Breast epithelium (tissue), 4 donors: ENCODE measurements at regions not wholly inside any gene's neighbourhood (a gene's known extent, or its start where the extent isn't known, plus 50 kb on each side); places are given as distances from the start of the nearest gene placed in this dataset.

Experiments
- DNase-seq, 2 donors: peaks; one replicate each; pipeline ENCODE4 v3.0.0-alpha.2; 2019; ENCODE audit warnings: low spot score in 2 of 2
- H3K27ac ChIP-seq, 2 donors: fragments of 200-600 bp; sonication (generic) in 1 of 2; one replicate each; pipeline ENCODE4 v1.5.1; 2016 to 2019; ENCODE audit warnings: mild to moderate bottlenecking in 1 of 2
- H3K27me3 ChIP-seq, 2 donors: fragments of 200-600 bp; sonication (generic) in 1 of 2; one replicate each; pipeline versions ENCODE4 v1.5.1 to v1.6.0; 2017 to 2019; ENCODE audit warnings: control low read depth in 1 of 2, mild to moderate bottlenecking in 1 of 2
- H3K36me3 ChIP-seq: fragments of 200-600 bp; one replicate; pipeline ENCODE4 v1.5.1; 2019
- H3K4me1 ChIP-seq, 2 donors: fragments of 200-600 bp; sonication (generic); one replicate each; pipeline ENCODE4 v1.5.1; 2016 to 2019; ENCODE audit warnings: control low read depth in 1 of 2
- H3K4me3 ChIP-seq, 3 donors: fragments of 200-600 bp; sonication (generic); 1 replicate in 2 of 3; 2 replicates in 1 of 3; pipeline ENCODE4 v1.5.1; 2016 to 2019; ENCODE audit warnings: mild to moderate bottlenecking in 3 of 3, moderate library complexity in 2 of 3
- H3K9me3 ChIP-seq, 2 donors: fragments of 200-600 bp; sonication (generic) in 1 of 2; one replicate each; pipeline ENCODE4 v1.5.1; 2016 to 2019; ENCODE audit warnings: control low read depth in 1 of 2
- POLR2A ChIP-seq: fragments of 450-650 bp; IDR thresholded peaks from one replicate; pipeline ENCODE4 v1.6.1; 2016; ENCODE audit warnings: antibody characterized with exemption, mild to moderate bottlenecking, moderate library complexity
- POLR2AphosphoS5 ChIP-seq, 3 donors: sonication (generic); formaldehyde crosslinking; IDR thresholded peaks; one replicate each; pipeline ENCODE4 v1.6.1; 2017; ENCODE audit warnings: antibody characterized with exemption in 3 of 3
- intact Hi-C: fragments of 100-400 bp; cut with DNase I; formaldehyde crosslinking; loops from one replicate; pipeline ENCODE4 v1.15.1; 2023; ENCODE audit warnings: low total_unique reads
- TF ChIP-seq, protein P1 (sequence below), 3 donors: fragments of 450-650 bp; IDR thresholded peaks; one replicate each; pipeline ENCODE4 v1.5.1; 2016 to 2017; ENCODE audit warnings: antibody characterized with exemption in 3 of 3, mild to moderate bottlenecking in 3 of 3, moderate library complexity in 3 of 3

DNA sequence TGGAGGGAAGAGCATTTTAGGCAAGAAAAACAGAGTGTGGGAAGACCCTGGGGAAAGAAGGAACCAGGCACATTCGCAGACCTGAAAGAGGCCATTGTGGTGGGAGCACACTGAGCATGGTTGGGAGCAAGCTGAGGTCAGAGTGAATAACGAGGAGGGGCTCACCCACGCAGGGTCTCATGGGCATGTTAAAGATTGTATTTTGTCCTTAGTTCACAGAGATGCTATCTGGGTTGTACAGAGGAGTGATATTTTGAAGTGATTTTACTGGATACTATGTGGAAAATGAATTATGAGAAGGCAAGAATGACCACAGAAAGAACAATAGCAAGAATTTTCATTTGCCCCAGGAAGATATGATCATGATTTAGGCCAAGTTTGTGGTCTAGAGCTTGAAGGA, 578.3 kb upstream of the NR5A2 start:
- no peaks in the 10 kb centered on the region for H3K9me3 ChIP-seq
- TF ChIP-seq POLR2AphosphoS5 (IDR thresholded peaks at IDR 0.05): no peak
- TF ChIP-seq POLR2A: no peak
- TF ChIP-seq, protein P1, sequence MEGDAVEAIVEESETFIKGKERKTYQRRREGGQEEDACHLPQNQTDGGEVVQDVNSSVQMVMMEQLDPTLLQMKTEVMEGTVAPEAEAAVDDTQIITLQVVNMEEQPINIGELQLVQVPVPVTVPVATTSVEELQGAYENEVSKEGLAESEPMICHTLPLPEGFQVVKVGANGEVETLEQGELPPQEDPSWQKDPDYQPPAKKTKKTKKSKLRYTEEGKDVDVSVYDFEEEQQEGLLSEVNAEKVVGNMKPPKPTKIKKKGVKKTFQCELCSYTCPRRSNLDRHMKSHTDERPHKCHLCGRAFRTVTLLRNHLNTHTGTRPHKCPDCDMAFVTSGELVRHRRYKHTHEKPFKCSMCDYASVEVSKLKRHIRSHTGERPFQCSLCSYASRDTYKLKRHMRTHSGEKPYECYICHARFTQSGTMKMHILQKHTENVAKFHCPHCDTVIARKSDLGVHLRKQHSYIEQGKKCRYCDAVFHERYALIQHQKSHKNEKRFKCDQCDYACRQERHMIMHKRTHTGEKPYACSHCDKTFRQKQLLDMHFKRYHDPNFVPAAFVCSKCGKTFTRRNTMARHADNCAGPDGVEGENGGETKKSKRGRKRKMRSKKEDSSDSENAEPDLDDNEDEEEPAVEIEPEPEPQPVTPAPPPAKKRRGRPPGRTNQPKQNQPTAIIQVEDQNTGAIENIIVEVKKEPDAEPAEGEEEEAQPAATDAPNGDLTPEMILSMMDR (IDR thresholded peaks at IDR 0.05): no peak
- no peak overlapping the region for H3K4me3 ChIP-seq
- intact Hi-C loops: no loop called here
- H3K27me3 ChIP-seq: no peaks in the 10 kb centered on the region
- no peaks in the 10 kb centered on the region for H3K36me3 ChIP-seq
- no peak for DNase-seq
- no peaks in the 10 kb centered on the region for H3K4me1 ChIP-seq
- no peak overlapping the region for H3K27ac ChIP-seq

DNA sequence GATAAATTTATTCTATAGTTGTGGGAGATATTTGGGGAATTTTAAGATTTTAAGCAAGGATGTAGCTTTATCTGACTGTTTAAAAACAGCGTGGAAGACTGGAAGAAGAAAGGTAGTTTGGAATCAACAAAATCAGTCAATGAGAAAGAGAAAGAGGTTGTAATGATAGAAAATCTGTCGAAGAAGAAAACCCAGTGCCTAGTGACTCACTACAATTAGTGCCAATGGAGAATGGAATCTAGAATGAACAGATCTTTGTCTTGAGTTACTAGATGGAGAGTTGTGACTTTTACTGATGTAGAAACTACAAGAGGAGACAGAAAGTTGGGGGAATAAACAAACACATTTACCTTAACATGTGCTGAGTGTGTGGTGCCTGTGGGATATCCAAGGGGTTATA, 577.8 kb upstream of the NR5A2 start:
- no peak overlapping the region for H3K4me3 ChIP-seq
- DNase-seq: no peak
- H3K27ac ChIP-seq: no peak overlapping the region
- TF ChIP-seq POLR2A (no peak), POLR2AphosphoS5 (IDR thresholded peaks at IDR 0.05) (no peak)
- TF ChIP-seq, protein P1 (IDR thresholded peaks at IDR 0.05): no peak
- no peaks in the 10 kb centered on the region for H3K36me3 ChIP-seq
- intact Hi-C loops: no loop called here
- no peaks in the 10 kb centered on the region for H3K9me3 ChIP-seq
- H3K27me3 ChIP-seq: no peaks in the 10 kb centered on the region
- H3K4me1 ChIP-seq: no peaks in the 10 kb centered on the region

DNA sequence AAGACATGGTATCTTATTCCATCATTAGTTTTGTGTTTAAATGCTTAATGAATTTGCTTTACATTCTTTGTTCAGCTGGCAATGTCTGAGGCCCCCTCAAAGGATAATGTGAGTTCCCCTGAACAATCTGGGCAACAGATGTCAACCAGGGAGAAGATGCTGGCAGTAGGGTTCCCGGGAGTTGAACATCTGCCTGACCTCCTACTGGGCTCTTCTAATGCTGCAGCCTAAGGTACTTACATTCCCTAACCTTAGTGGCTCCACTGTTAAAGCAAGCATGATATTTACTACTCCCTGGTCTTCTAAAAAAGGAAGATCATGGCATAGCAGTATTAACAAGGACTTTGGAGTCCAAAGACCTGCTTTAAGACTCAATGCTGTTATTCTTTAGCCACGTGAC, 574.9 kb upstream of the NR5A2 start:
- no peaks in the 10 kb centered on the region for H3K36me3 ChIP-seq
- no peak overlapping the region for H3K27ac ChIP-seq
- H3K4me1 ChIP-seq: no peaks in the 10 kb centered on the region
- no peak overlapping the region for H3K4me3 ChIP-seq
- H3K27me3 ChIP-seq: no peaks in the 10 kb centered on the region
- no peak for DNase-seq
- TF ChIP-seq POLR2A: no peak
- TF ChIP-seq, protein P1 (IDR thresholded peaks at IDR 0.05): no peak
- no peak for TF ChIP-seq POLR2AphosphoS5 (IDR thresholded peaks at IDR 0.05)
- no peaks in the 10 kb centered on the region for H3K9me3 ChIP-seq
- intact Hi-C loops: no loop called here

DNA sequence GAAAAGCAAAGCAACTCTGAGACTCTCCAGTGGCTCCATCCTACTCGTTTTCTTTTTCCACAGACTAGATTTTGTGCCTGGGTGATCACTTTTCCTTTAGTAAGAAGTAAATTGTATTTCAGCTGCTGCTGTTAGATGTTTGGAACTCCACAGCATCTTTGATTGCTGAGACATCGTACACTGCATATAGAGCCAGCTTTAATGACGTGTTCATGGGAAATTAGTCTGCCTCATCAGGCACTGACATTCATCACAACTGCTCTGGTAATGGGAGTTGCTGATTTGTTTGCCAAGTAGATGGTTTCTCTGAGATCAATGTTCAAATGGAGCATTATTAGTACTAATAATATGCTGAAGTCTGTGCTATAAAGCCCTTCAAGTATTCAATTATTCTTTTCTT, 573.8 kb upstream of the NR5A2 start:
- Histone ChIP-seq H3K36me3 (no peaks in the 10 kb centered on the region), H3K27me3 (no peaks in the 10 kb centered on the region), H3K9me3 (no peaks in the 10 kb centered on the region), H3K4me3 (no peak overlapping the region), H3K27ac (no peak overlapping the region), H3K4me1 (no peaks in the 10 kb centered on the region)
- TF ChIP-seq POLR2AphosphoS5 (IDR thresholded peaks at IDR 0.05): no peak
- TF ChIP-seq, protein P1 (IDR thresholded peaks at IDR 0.05): no peak
- TF ChIP-seq POLR2A: no peak
- DNase-seq: no peak
- intact Hi-C loops: no loop called here

DNA sequence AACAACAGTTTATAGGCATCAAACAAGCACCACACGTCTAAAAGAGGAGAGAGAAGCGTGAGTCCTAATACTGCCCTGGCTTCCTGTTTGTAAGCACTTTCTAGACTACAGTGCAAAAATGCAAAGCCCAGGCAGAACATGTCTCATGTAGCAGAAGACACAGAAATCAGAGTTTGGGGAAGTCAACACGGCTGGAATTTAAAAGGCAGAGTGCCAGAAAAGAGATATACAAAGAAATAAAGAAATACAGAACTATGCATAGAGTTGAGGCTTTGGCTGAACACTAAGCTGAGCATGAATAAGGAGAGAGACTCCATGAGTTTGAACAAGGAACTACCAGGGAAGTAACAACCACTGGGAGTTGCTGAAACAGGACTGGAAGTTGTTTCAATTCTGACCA, 566.6 kb upstream of the NR5A2 start:
- Histone ChIP-seq H3K9me3 (peaks cover 0 to 7% of the 10 kb centered on the region in 2 donors), H3K4me1 (no peaks in the 10 kb centered on the region), H3K27me3 (no peaks in the 10 kb centered on the region), H3K27ac (no peak overlapping the region), H3K36me3 (no peaks in the 10 kb centered on the region), H3K4me3 (no peak overlapping the region)
- TF ChIP-seq POLR2AphosphoS5 (IDR thresholded peaks at IDR 0.05) (no peak), POLR2A (no peak)
- TF ChIP-seq, protein P1 (IDR thresholded peaks at IDR 0.05): no peak
- DNase-seq: no peak
- intact Hi-C loops: no loop called here
